ENCODE measurements at regions not wholly inside any gene's neighbourhood (a gene's known extent, or its start where the extent isn't known, plus 50 kb on each side); places are given as distances from the start of the nearest gene placed in this dataset.

DNA sequence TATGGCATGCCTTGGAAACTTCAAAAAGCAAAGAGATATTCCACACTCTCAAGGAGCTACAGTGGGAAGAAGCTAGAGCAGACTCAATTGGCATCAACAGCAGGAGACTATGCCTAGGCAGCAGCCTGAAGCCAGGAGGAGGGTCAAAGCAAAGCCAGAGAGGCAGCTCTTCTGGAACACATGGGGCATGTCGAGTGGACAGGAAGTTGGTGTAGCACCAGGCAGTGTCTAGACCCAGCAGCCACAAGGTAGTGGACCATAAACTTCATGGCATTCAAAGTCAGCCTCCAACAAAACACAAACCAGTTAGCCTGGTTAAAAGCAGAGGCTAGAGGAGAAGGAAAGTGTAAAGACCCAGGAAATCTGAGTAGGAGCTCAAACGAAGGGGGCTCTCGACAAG lies 311.2 kb upstream of the PKDCC start:
- Histone ChIP-seq H3K4me1 (ENCODE audit: control insufficient read depth in 1 of 2, insufficient read depth in 2 of 2, low read length in 2 of 2) (no peaks in the 10 kb centered on the region), H3K23ac (ENCODE audit: low read length) (no peak overlapping the region)

DNA sequence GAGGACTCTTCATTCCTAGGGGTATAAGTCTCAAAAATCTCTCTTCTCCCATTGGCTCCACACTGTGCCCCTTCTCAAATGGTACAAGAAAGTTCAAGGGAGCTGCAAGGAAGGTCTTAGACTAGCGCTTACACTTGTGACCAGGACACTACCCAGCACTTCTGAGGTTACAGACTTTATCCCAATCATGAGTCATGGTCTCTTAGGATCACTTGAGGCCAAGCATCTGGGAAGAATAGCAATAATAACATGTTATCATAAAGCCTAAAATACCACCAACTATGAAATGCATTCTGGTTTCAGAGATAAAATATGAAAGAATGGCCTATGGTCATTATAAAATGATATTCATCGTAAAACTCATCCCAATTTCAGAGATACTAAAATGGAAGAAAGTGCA lies 309.9 kb upstream of the PKDCC start:
- Histone ChIP-seq H3K4me3 (ENCODE audit: low read depth, low read length) (no peak overlapping the region), H4K91ac (ENCODE audit: low read depth, low read length) (no peak overlapping the region), H3K36me3 (ENCODE audit: control insufficient read depth in 1 of 2, insufficient read depth in 2 of 2, low read length in 2 of 2) (no peaks in the 10 kb centered on the region), H3K14ac (ENCODE audit: low read length) (no peak overlapping the region), H2AK5ac (ENCODE audit: low read length) (no peak overlapping the region), H3K27ac (ENCODE audit: low read depth, low read length) (no peak overlapping the region), H3K18ac (ENCODE audit: low read length) (no peak overlapping the region), H3K79me1 (ENCODE audit: low read length) (no peaks in the 10 kb centered on the region), H2BK5ac (ENCODE audit: low read depth, low read length, poor library complexity) (no peak overlapping the region), H3K4me2 (ENCODE audit: low read length) (no peak overlapping the region), H2AFZ (ENCODE audit: insufficient read depth, low read length, poor library complexity) (no peak overlapping the region), H2BK12ac (ENCODE audit: low read length) (no peak overlapping the region), H3K9me3 (ENCODE audit: insufficient read depth, low read depth, low read length) (no peaks in the 10 kb centered on the region), H3K4me1 (ENCODE audit: control insufficient read depth in 1 of 2, insufficient read depth in 2 of 2, low read length in 2 of 2) (no peaks in the 10 kb centered on the region), H2BK120ac (ENCODE audit: insufficient read depth, low read length, poor library complexity) (no peak overlapping the region), H3K79me2 (ENCODE audit: control insufficient read depth, insufficient read depth, low read length, poor library complexity) (no peaks in the 10 kb centered on the region), H4K8ac (ENCODE audit: low read depth, low read length) (no peak overlapping the region), H3K23ac (ENCODE audit: low read length) (no peak overlapping the region), H3K27me3 (ENCODE audit: insufficient read depth, low read length) (no peaks in the 10 kb centered on the region), H4K12ac (ENCODE audit: low read depth, low read length) (no peak overlapping the region), H3K4ac (ENCODE audit: low read depth, low read length) (no peak overlapping the region), H3K9ac (ENCODE audit: low read length) (no peak overlapping the region)
- no CpG with 5 or more reads among the region's 2 CpGs for WGBS (ENCODE audit: extremely low coverage, insufficient coverage, insufficient read length)
- no peak for DNase-seq

More for the DNA sequence above, 311.2 kb upstream of the PKDCC start:
- Histone ChIP-seq H3K27me3 (ENCODE audit: insufficient read depth, low read length) (no peaks in the 10 kb centered on the region), H3K79me2 (ENCODE audit: control insufficient read depth, insufficient read depth, low read length, poor library complexity) (no peaks in the 10 kb centered on the region), H3K4me3 (ENCODE audit: low read depth, low read length) (no peak overlapping the region), H3K27ac (ENCODE audit: low read depth, low read length) (no peak overlapping the region), H2BK120ac (ENCODE audit: insufficient read depth, low read length, poor library complexity) (no peak overlapping the region), H2BK5ac (ENCODE audit: low read depth, low read length, poor library complexity) (no peak overlapping the region), H4K8ac (ENCODE audit: low read depth, low read length) (no peak overlapping the region), H3K14ac (ENCODE audit: low read length) (no peak overlapping the region), H3K79me1 (ENCODE audit: low read length) (no peaks in the 10 kb centered on the region), H3K4ac (ENCODE audit: low read depth, low read length) (no peak overlapping the region), H3K9ac (ENCODE audit: low read length) (no peak overlapping the region), H4K12ac (ENCODE audit: low read depth, low read length) (no peak overlapping the region), H4K91ac (ENCODE audit: low read depth, low read length) (no peak overlapping the region), H3K9me3 (ENCODE audit: insufficient read depth, low read depth, low read length) (no peaks in the 10 kb centered on the region), H2AFZ (ENCODE audit: insufficient read depth, low read length, poor library complexity) (no peak overlapping the region), H3K18ac (ENCODE audit: low read length) (no peak overlapping the region), H2BK12ac (ENCODE audit: low read length) (no peak overlapping the region), H3K4me2 (ENCODE audit: low read length) (no peak overlapping the region), H2AK5ac (ENCODE audit: low read length) (no peak overlapping the region), H3K36me3 (ENCODE audit: control insufficient read depth in 1 of 2, insufficient read depth in 2 of 2, low read length in 2 of 2) (no peaks in the 10 kb centered on the region)
- WGBS (ENCODE audit: extremely low coverage, insufficient coverage, insufficient read length) = no CpG with 5 or more reads among the region's 3 CpGs
- DNase-seq = no peak

- Histone ChIP-seq H3K23ac (ENCODE audit: low read length) (no peak overlapping the region), H4K12ac (ENCODE audit: low read depth, low read length) (no peak overlapping the region), H3K4me1 (ENCODE audit: control insufficient read depth in 1 of 2, insufficient read depth in 2 of 2, low read length in 2 of 2) (no peaks in the 10 kb centered on the region), H2BK120ac (ENCODE audit: insufficient read depth, low read length, poor library complexity) (no peak overlapping the region), H4K91ac (ENCODE audit: low read depth, low read length) (no peak overlapping the region), H3K9ac (ENCODE audit: low read length) (no peak overlapping the region), H3K79me2 (ENCODE audit: control insufficient read depth, insufficient read depth, low read length, poor library complexity) (no peaks in the 10 kb centered on the region), H3K27me3 (ENCODE audit: insufficient read depth, low read length) (no peaks in the 10 kb centered on the region), H2AK5ac (ENCODE audit: low read length) (no peak overlapping the region), H3K27ac (ENCODE audit: low read depth, low read length) (no peak overlapping the region), H3K9me3 (ENCODE audit: insufficient read depth, low read depth, low read length) (peaks cover 2% of the 10 kb centered on the region), H3K36me3 (ENCODE audit: control insufficient read depth in 1 of 2, insufficient read depth in 2 of 2, low read length in 2 of 2) (no peaks in the 10 kb centered on the region), H3K14ac (ENCODE audit: low read length) (no peak overlapping the region), H2AFZ (ENCODE audit: insufficient read depth, low read length, poor library complexity) (no peak overlapping the region), H3K79me1 (ENCODE audit: low read length) (no peaks in the 10 kb centered on the region), H3K4me3 (ENCODE audit: low read depth, low read length) (no peak overlapping the region), H3K18ac (ENCODE audit: low read length) (no peak overlapping the region), H3K4ac (ENCODE audit: low read depth, low read length) (no peak overlapping the region), H3K4me2 (ENCODE audit: low read length) (no peak overlapping the region), H2BK12ac (ENCODE audit: low read length) (no peak overlapping the region), H2BK5ac (ENCODE audit: low read depth, low read length, poor library complexity) (no peak overlapping the region), H4K8ac (ENCODE audit: low read depth, low read length) (no peak overlapping the region)
- WGBS (ENCODE audit: extremely low coverage, insufficient coverage, insufficient read length) = no CpG with 5 or more reads among the region's 2 CpGs
- no peak for DNase-seq
These were observed 305.7 kb upstream of the PKDCC start for GRCh38 chr2:41741951-41742595.

GRCh38 chr2:41743324-41743723 lies 304.5 kb upstream of the PKDCC start:
- no peak overlapping the region for H3K27ac ChIP-seq (ENCODE audit: low read depth, low read length)
- no CpG with 5 or more reads among the region's 2 CpGs for WGBS (ENCODE audit: extremely low coverage, insufficient coverage, insufficient read length)
- no peak overlapping the region for H3K4me3 ChIP-seq (ENCODE audit: low read depth, low read length)
- H3K14ac ChIP-seq (ENCODE audit: low read length) = no peak overlapping the region
- no peak overlapping the region for H4K8ac ChIP-seq (ENCODE audit: low read depth, low read length)
- H3K4ac ChIP-seq (ENCODE audit: low read depth, low read length) = no peak overlapping the region
- no peaks in the 10 kb centered on the region for H3K79me1 ChIP-seq (ENCODE audit: low read length)
- H3K79me2 ChIP-seq (ENCODE audit: control insufficient read depth, insufficient read depth, low read length, poor library complexity) = no peaks in the 10 kb centered on the region
- H4K12ac ChIP-seq (ENCODE audit: low read depth, low read length) = no peak overlapping the region
- H3K9ac ChIP-seq (ENCODE audit: low read length) = no peak overlapping the region
- H4K91ac ChIP-seq (ENCODE audit: low read depth, low read length) = no peak overlapping the region
- H2AFZ ChIP-seq (ENCODE audit: insufficient read depth, low read length, poor library complexity) = no peak overlapping the region
- H3K9me3 ChIP-seq (ENCODE audit: insufficient read depth, low read depth, low read length) = peaks cover 2% of the 10 kb centered on the region
- H3K27me3 ChIP-seq (ENCODE audit: insufficient read depth, low read length) = no peaks in the 10 kb centered on the region
- H2BK120ac ChIP-seq (ENCODE audit: insufficient read depth, low read length, poor library complexity) = no peak overlapping the region
- H2AK5ac ChIP-seq (ENCODE audit: low read length) = no peak overlapping the region
- H3K4me1 ChIP-seq (ENCODE audit: control insufficient read depth in 1 of 2, insufficient read depth in 2 of 2, low read length in 2 of 2) = no peaks in the 10 kb centered on the region
- no peaks in the 10 kb centered on the region for H3K36me3 ChIP-seq (ENCODE audit: control insufficient read depth in 1 of 2, insufficient read depth in 2 of 2, low read length in 2 of 2)
- no peak overlapping the region for H2BK5ac ChIP-seq (ENCODE audit: low read depth, low read length, poor library complexity)
- no peak overlapping the region for H3K4me2 ChIP-seq (ENCODE audit: low read length)
- no peak overlapping the region for H2BK12ac ChIP-seq (ENCODE audit: low read length)
- H3K23ac ChIP-seq (ENCODE audit: low read length) = no peak overlapping the region
- no peak for DNase-seq
- H3K18ac ChIP-seq (ENCODE audit: low read length) = no peak overlapping the region

Measured in trophoblast cell (in vitro differentiated cells and primary cell).